HUES64 (cell line): ENCODE measurements at regions not wholly inside any gene's neighbourhood (a gene's known extent, or its start where the extent isn't known, plus 50 kb on each side); places are given as distances from the start of the nearest gene placed in this dataset.
A peak's percentile ranks its signal among the peaks of the same experiment; 100 is the strongest.
"Not testable (repeated sequence)": the region's sequence is repeated elsewhere in the genome, so short reads cannot be mapped to it uniquely, and the experiment has no call there.

ENCODE experiments used
- H3K27ac ChIP-seq: 2 replicates; pipeline ENCODE4 v1.7.0; 2013; ENCODE audit warnings: low read depth, low read length, inconsistent platforms
- H3K27me3 ChIP-seq: 2 replicates; pipeline ENCODE4 v1.6.1; 2013; ENCODE audit warnings: mild to moderate bottlenecking, low read length; ENCODE audit not compliant: insufficient read depth
- H3K36me3 ChIP-seq: 2 replicates; pipeline ENCODE4 v1.6.1; 2013; ENCODE audit warnings: mild to moderate bottlenecking, low read length; ENCODE audit not compliant: insufficient read depth
- H3K4me1 ChIP-seq: 2 replicates; pipeline ENCODE4 v1.6.1; 2013; ENCODE audit warnings: mild to moderate bottlenecking, low read length, moderate library complexity; ENCODE audit not compliant: insufficient read depth
- H3K4me3 ChIP-seq: 2 replicates; pipeline ENCODE4 v1.5.1; 2013; ENCODE audit warnings: mild to moderate bottlenecking, low read length, moderate library complexity
- H3K9ac ChIP-seq: 2 replicates; pipeline ENCODE4 v1.6.1; 2013; ENCODE audit warnings: mild to moderate bottlenecking, low read depth, low read length
- H3K9me3 ChIP-seq: 2 replicates; pipeline ENCODE4 v1.6.1; 2013; ENCODE audit warnings: low read depth, low read length; ENCODE audit not compliant: insufficient read depth
- WGBS: fragments of 150-250, 120-280 bp; methylation state at CpG from one replicate; pipeline ENCODE4 v1.1.7; 2013; ENCODE audit warnings: missing lambda C conversion rate; 5-methylcytosine and 5-hydroxymethylcytosine counted together

DNA sequence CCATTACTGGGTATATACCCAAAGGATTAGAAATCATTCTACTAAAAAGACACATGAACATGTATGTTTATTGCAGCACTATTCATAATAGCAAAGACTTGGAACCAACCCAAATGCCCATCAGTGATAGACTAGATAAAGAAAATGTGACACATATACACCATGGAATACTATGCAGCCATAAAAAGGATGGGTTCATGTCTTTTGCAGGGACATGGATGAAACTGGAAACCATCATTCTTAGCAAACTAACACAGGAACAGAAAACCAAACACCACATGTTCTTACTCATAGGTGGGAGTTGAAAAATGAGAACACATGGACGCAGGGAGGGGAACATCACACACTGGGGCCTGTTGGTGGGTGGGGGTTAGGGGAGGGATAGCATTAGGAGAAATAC is 92.9 kb upstream of the ZNF648 start:
- H3K27me3 ChIP-seq, H3K9ac ChIP-seq, H3K4me1 ChIP-seq, H3K9me3 ChIP-seq, H3K36me3 ChIP-seq, H3K27ac ChIP-seq, H3K4me3 ChIP-seq: not testable (repeated sequence)
- WGBS = no CpG with 5 or more reads among the region's 1 CpG

DNA sequence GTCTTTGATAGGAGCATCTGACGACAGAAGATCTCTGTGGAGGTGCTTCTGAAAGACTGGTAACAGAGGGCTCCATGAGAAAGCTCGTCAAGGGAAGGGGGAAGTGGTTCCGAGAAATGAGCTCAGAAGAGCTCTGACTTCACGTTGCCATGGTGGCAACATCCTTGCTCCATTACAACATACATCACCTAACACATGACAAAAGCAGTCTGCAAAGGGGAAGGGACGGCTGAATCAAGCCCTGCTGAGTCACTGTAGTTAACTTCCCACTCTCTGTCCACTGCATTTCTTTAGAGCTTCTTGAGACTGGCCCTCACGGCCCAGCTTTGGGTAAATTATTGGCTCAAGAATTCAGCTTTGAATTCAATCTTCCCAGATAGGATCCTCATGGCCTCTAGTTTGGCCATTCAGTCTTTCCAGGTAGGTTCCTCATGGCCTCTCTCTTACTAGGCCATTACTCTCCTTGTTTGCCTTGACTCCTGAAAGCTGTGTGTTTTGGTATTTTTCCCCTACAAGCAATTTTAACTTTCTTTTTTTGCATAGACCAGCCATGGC is 88.0 kb upstream of the ZNF648 start:
- no peaks in the 10 kb centered on the region for H3K36me3 ChIP-seq
- 0 out of 2 replicates have a peak, but pooled peaks cover 2% of the 10 kb centered on the region for H3K4me1 ChIP-seq
- no peak overlapping the region for H3K27ac ChIP-seq
- H3K9ac ChIP-seq = no peak overlapping the region
- no peak overlapping the region for H3K4me3 ChIP-seq
- no peaks in the 10 kb centered on the region for H3K27me3 ChIP-seq
- no peaks in the 10 kb centered on the region for H3K9me3 ChIP-seq
- 69% methylated on average over 6 of the region's 6 CpGs for WGBS

DNA sequence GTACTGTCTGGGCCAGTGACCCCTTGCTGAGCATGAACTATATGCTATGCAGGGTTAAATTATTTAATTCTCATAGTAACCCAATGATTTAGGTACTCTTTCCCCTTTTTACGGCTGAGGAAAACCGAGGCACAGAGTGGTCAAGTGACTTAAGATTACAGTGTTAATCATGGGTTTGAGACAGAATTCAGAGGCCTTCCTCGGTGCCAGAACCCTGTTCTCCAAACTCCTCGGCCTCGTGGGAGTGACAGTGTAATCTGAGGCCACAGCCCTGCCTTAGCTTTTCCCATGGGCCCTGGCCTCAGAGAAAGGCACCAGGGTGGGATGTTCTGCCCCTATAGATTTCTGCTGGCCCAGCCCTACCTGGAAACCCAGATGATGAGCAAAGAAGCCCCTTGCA is 86.4 kb upstream of the ZNF648 start:
- Histone ChIP-seq H3K36me3 (no peaks in the 10 kb centered on the region), H3K4me1 (peaks cover 12% of the 10 kb centered on the region; the same call in 1 of the 2 replicates), H3K27ac (no peak overlapping the region), H3K27me3 (no peaks in the 10 kb centered on the region), H3K4me3 (no peak overlapping the region), H3K9ac (no peak overlapping the region), H3K9me3 (no peaks in the 10 kb centered on the region)
- 85% methylated on average over 5 of the region's 5 CpGs for WGBS

DNA sequence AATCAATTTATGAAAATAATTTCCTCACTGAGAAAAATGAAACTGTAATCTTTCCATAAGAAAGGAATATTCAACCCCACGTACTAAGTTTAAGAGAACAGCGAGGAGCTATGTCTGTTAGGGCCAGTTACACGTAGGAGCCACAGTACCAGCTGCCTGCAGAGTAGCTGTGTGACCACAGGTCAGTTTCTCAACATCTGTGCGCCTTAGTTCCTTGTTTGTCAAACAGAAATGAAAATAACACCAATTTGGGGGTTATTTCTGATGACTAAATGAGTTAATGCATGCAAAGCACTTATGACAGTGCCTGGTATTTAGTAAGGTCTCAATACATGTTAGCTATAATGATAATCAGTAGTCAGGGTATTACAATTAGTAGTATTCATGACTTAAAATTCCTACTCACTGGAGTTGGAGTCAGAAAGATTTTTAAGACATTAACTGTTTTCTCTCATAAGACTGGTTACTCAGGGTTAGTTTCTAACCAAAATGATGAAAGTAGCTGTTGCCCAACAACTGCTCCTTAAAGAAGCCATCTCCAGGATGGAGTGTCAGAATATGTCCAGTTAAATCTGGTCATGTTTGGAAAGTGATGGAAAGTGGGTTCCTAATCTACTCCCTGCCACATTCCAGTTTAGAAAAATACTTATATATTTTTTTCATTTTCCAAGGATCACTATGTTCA is 85.8 kb upstream of the ZNF648 start:
- no peaks in the 10 kb centered on the region for H3K36me3 ChIP-seq
- H3K27ac ChIP-seq = no peak overlapping the region
- WGBS = 94% methylated on average over 4 of the region's 4 CpGs
- no peak overlapping the region for H3K9ac ChIP-seq
- no peak overlapping the region for H3K4me3 ChIP-seq
- no peaks in the 10 kb centered on the region for H3K27me3 ChIP-seq
- H3K9me3 ChIP-seq = no peaks in the 10 kb centered on the region
- H3K4me1 ChIP-seq = peaks cover 12% of the 10 kb centered on the region; the same call in 1 of the 2 replicates

DNA sequence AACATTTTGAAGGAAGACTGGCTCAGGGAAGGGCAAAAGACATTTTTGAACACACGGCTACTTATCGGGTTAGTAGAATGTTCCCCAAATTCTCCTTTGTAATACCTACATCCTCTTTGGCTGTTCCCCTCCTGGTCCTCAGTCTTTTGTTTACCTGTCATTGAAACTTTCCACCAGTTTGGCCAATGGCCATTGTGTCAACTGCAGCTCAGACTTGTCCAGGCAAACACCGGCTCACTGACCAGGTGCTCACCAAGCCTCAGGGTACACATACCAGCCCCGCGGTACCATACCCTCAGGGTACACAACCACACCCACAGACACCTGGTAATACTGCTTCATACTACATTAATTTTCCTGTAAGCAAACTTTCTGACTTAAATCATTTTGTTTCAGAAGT is 84.8 kb upstream of the ZNF648 start:
- no peaks in the 10 kb centered on the region for H3K9me3 ChIP-seq
- no peak overlapping the region for H3K9ac ChIP-seq
- H3K27me3 ChIP-seq = no peaks in the 10 kb centered on the region
- WGBS = 96% methylated on average over 5 of the region's 5 CpGs
- H3K4me1 ChIP-seq = peaks cover 12% of the 10 kb centered on the region; the same call in 1 of the 2 replicates
- H3K4me3 ChIP-seq = no peak overlapping the region
- no peak overlapping the region for H3K27ac ChIP-seq
- no peaks in the 10 kb centered on the region for H3K36me3 ChIP-seq

DNA sequence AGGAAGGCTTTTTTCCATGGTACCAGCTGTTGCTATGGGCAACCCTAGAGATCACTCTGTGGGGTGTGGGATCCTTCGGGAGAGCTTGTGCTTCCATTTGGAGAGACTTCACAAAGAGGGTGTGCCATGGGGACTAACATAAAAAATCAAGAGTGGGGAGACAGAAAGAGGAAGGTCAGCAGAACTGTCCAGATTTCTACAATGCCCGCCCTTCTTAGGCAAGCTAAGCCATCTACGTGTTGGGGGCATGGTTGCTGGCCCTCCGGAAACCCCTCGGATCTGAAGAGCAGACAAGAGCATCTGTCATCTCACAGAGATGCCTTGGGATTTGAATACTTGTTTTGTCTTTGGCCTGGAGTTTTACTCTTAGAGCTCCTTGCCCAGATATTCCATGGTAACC is 83.9 kb upstream of the ZNF648 start:
- peaks cover 12% of the 10 kb centered on the region; the same call in 1 of the 2 replicates for H3K4me1 ChIP-seq
- no peaks in the 10 kb centered on the region for H3K9me3 ChIP-seq
- WGBS = 95% methylated on average over 5 of the region's 5 CpGs
- no peak overlapping the region for H3K4me3 ChIP-seq
- no peaks in the 10 kb centered on the region for H3K27me3 ChIP-seq
- H3K9ac ChIP-seq = no peak overlapping the region
- no peaks in the 10 kb centered on the region for H3K36me3 ChIP-seq
- H3K27ac ChIP-seq = no peak overlapping the region

DNA sequence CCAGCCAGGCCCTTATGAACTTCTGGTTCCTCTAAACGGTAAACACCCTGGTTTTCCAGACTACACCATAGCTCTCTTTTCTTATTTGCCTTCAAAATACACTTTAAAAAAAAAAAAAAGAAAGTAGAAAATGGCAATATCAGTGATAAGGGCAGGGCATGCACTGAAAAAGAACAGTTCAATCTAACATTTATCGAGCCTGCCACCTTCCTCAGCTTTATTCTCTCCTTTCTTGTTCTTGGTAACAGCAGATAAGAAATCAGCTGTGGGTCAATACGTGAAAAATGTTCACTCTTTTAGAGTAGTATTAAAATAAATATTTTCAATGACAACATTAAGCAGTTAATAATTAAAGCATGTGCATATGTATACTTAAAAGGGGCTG is 83.1 kb upstream of the ZNF648 start:
- H3K36me3 ChIP-seq = no peaks in the 10 kb centered on the region
- WGBS = 79% methylated on average over 2 of the region's 3 CpGs
- H3K4me3 ChIP-seq = no peak overlapping the region
- H3K9me3 ChIP-seq = no peaks in the 10 kb centered on the region
- H3K27me3 ChIP-seq = no peaks in the 10 kb centered on the region
- H3K9ac ChIP-seq = no peak overlapping the region
- peaks cover 12% of the 10 kb centered on the region; the same call in 1 of the 2 replicates for H3K4me1 ChIP-seq
- no peak overlapping the region for H3K27ac ChIP-seq

DNA sequence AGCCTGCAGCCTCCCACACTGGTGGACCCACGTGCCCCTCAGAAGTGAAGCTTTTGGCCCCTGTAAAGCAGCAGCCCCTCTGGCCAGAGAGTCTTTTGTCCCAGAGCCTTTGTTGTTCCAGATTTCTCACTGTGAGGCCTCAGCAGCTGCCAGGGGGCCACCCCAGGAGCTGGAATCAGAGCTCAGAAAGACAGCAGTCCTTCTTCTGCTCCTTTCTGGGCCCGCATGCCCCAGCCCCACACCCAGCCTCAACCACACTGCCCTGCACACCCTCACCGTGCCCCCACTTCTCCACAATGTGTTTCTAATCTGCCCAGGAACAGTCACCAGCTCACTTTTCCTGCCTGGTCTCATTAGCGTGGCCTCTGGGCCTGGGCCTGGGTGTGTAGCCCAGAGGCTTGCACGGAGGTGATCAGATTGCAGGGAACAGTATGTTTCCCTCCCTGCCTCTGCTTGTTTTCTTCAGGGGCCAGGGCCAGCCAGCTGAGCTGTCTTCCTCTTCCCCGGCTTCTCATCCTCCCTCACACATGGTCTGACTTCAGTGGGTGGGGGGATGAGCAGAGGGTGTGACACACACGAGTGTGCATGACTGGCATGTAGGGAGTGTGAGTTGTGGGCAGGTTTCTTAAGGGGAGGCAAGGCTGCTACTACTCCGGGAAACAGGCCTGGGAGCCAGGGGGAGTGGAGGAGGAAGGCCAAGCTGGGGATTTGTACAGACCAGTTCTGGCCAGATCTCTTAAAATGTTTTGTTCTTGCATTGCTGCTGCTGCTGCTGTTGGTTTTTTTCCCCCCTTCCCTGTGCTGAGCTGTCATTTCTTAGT is 82.5 kb upstream of the ZNF648 start:
- whole genome bisulfite sequencing = 46% methylated on average over 7 of the region's 8 CpGs
- Histone ChIP-seq H3K9ac (peak overlapping the region; percentile 28; the same call in 1 of the 2 replicates), H3K27ac (no peak overlapping the region)

DNA sequence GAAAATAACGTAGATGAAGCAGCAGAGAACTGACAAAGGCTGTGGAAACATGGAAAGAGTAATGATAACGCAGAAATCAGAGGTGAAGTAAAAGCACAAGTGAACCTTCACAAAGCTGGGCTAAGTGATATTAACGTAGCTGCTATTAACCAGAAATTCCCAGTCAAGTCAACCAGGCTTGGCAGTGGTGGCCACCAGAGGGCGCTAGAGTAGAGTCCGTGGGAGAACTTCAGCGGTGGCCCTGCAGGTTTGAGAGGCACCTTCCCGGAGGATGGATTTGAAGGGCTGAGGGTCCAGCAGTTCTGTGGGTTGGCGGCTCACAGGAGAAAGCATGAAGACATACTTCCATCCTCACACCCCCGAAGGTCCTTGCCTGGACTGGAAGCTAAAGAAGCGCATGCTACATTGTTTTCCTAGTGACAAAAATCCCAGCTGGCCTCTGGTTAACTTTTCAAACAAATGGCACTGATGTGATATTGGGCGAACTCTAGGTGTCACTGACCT is 81.7 kb upstream of the ZNF648 start:
- H3K9me3 ChIP-seq = no peaks in the 10 kb centered on the region
- 25% methylated on average over 11 of the region's 11 CpGs for WGBS
- H3K27ac ChIP-seq = no peak overlapping the region
- no peak overlapping the region for H3K4me3 ChIP-seq
- no peak overlapping the region for H3K9ac ChIP-seq
- no peaks in the 10 kb centered on the region for H3K27me3 ChIP-seq
- no peaks in the 10 kb centered on the region for H3K36me3 ChIP-seq
- H3K4me1 ChIP-seq = peaks cover 12% of the 10 kb centered on the region; the same call in 1 of the 2 replicates

More for the DNA sequence above, 82.5 kb upstream of the ZNF648 start:
- Histone ChIP-seq H3K4me1 (peaks cover 12% of the 10 kb centered on the region; the same call in 1 of the 2 replicates), H3K4me3 (no peak overlapping the region), H3K27me3 (no peaks in the 10 kb centered on the region), H3K36me3 (no peaks in the 10 kb centered on the region), H3K9me3 (no peaks in the 10 kb centered on the region)

DNA sequence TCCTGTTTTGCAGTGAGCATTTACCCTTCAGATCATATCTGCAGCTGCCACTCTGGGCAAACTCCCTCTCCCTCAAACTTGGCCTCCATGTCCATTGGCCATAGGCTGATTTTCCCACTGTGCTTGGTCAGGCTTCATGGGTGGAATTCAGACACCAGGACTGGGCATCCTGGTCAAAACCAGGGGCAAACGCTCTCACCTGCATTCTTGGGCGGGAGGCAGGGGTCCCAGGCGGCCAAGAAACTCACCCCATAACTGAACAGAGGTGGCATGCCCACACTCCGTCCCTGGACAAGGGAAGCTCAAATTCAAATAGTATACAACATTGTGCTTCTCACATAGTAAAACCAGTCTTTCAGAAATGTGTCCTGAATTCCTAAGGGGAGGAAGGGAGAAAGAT is 81.1 kb upstream of the ZNF648 start:
- Histone ChIP-seq H3K27ac (no peak overlapping the region), H3K36me3 (no peaks in the 10 kb centered on the region), H3K4me3 (no peak overlapping the region), H3K4me1 (peaks cover 13% of the 10 kb centered on the region), H3K27me3 (no peaks in the 10 kb centered on the region), H3K9me3 (no peaks in the 10 kb centered on the region), H3K9ac (no peak overlapping the region)
- 86% methylated on average over 4 of the region's 4 CpGs for WGBS

DNA sequence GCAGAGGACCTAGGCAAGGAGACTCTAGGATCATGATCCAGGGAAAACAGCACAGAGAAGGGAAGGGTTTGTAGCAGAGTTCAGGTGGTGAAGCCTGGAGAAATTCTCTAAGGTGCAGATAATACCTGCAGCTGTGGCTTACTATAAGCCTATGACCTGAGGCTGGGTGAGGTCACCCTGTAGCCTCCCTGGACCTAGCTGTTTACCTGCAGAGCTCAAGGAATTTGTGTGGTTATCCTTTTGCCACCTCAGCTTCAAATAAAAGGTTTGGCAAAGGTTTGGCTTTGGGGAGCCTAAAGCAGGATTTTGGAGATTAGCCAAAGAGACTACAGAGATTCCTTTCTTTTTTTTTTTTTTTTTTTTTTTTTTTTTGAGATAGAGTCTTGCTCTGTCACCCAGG is 79.5 kb upstream of the ZNF648 start:
- H3K27ac ChIP-seq = no peak overlapping the region
- H3K27me3 ChIP-seq = no peaks in the 10 kb centered on the region
- H3K4me3 ChIP-seq = no peak overlapping the region
- no peaks in the 10 kb centered on the region for H3K36me3 ChIP-seq
- H3K4me1 ChIP-seq = peaks cover 26% of the 10 kb centered on the region
- no peaks in the 10 kb centered on the region for H3K9me3 ChIP-seq
- H3K9ac ChIP-seq = no peak overlapping the region
